CD4-positive, alpha-beta T cell treated with Interleukin-10 for 1 hour (primary cell): ENCODE measurements at regions not wholly inside any gene's neighbourhood (a gene's known extent, or its start where the extent isn't known, plus 50 kb on each side); places are given as distances from the start of the nearest gene placed in this dataset.

Source experiments
- DNase-seq: peaks from one replicate; pipeline ENCODE4 v3.0.0-alpha.2; 2020

- no peak for DNase-seq
Observed at GRCh38 chr20:11053310-11053709, 379.5 kb upstream of the JAG1 start.

GRCh38 chr20:11054266-11054993 lies 380.6 kb upstream of the JAG1 start:
- DNase-seq = no peak

- no peak for DNase-seq
Observed at GRCh38 chr20:11056414-11056813, 382.6 kb upstream of the JAG1 start.

- DNase-seq = no peak
Observed at GRCh38 chr20:11057624-11058023, 383.8 kb upstream of the JAG1 start.

- DNase-seq = no peak
Observed at GRCh38 chr20:11059659-11060058, 385.9 kb upstream of the JAG1 start.

GRCh38 chr20:11060423-11061185 lies 386.8 kb upstream of the JAG1 start:
- no peak for DNase-seq

- no peak for DNase-seq
Observed at GRCh38 chr20:11063444-11063843, 389.6 kb upstream of the JAG1 start.

GRCh38 chr20:11064946-11065345 lies 391.1 kb upstream of the JAG1 start:
- DNase-seq = no peak

- DNase-seq = no peak
Observed at GRCh38 chr20:11067359-11067758, 393.6 kb upstream of the JAG1 start.

- DNase-seq = no peak
Observed at GRCh38 chr20:11072982-11073381, 399.2 kb upstream of the JAG1 start.

- no peak for DNase-seq
Observed at GRCh38 chr20:11076434-11077105, 402.8 kb upstream of the JAG1 start.

GRCh38 chr20:11077226-11077625 lies 403.4 kb upstream of the JAG1 start:
- DNase-seq = no peak

GRCh38 chr20:11080010-11080409 lies 406.2 kb upstream of the JAG1 start:
- DNase-seq = no peak

GRCh38 chr20:11080781-11081377 lies 407.1 kb upstream of the JAG1 start:
- no peak for DNase-seq

- DNase-seq = no peak
Observed at GRCh38 chr20:11083841-11084240, 410.0 kb upstream of the JAG1 start.

- DNase-seq = no peak
Observed at GRCh38 chr20:11084508-11084907, 410.7 kb upstream of the JAG1 start.

GRCh38 chr20:11086970-11087369 lies 413.2 kb upstream of the JAG1 start:
- no peak for DNase-seq

- no peak for DNase-seq
Observed at GRCh38 chr20:11090751-11091150, 417.0 kb upstream of the JAG1 start.

GRCh38 chr20:11091511-11091910 lies 417.7 kb upstream of the JAG1 start:
- no peak for DNase-seq

- no peak for DNase-seq
Observed at GRCh38 chr20:11092151-11092550, 418.4 kb upstream of the JAG1 start.

- no peak for DNase-seq
Observed at GRCh38 chr20:11094196-11094595, 420.4 kb upstream of the JAG1 start.

- DNase-seq = no peak
Observed at GRCh38 chr20:11094711-11095110, 420.9 kb upstream of the JAG1 start.

GRCh38 chr20:11098888-11099287 lies 425.1 kb upstream of the JAG1 start:
- DNase-seq = no peak

GRCh38 chr20:11101243-11101642 lies 427.4 kb upstream of the JAG1 start:
- DNase-seq = no peak
